CD4-positive, alpha-beta memory T cell (primary cell): ENCODE measurements at regions not wholly inside any gene's neighbourhood (a gene's known extent, or its start where the extent isn't known, plus 50 kb on each side); places are given as distances from the start of the nearest gene placed in this dataset.

Experiments
- CTCF ChIA-PET: fragments of 350-600 bp; sonication (Branson Sonifier 250); formaldehyde crosslinking; loops from one replicate; lab custom pipeline; 2021; ENCODE audit warnings: inconsistent platforms; ENCODE audit not compliant: partially characterized antibody; lab: Charles Lee
- POLR2A ChIA-PET: fragments of 350-600 bp; sonication (Branson Sonifier 250); formaldehyde crosslinking; loops from one replicate; lab custom pipeline; 2021; ENCODE audit not compliant: partially characterized antibody; lab: Charles Lee
- DNase-seq, 5 donors: peaks; one replicate each; pipeline versions ENCODE4 v3.0.0 to v3.0.0-alpha.2; 2020 to 2022; ENCODE audit warnings: mixed read lengths in 1 of 5
- H3K27ac ChIP-seq: one replicate; pipeline ENCODE4 v1.7.0; 2013; ENCODE audit warnings: low read depth, low read length
- H3K27me3 ChIP-seq: 2 replicates; pipeline ENCODE4 v1.7.0; 2013; ENCODE audit warnings: mild to moderate bottlenecking, low read length, moderate library complexity; ENCODE audit not compliant: insufficient read depth
- H3K36me3 ChIP-seq: 2 replicates; pipeline ENCODE4 v1.7.0; 2013; ENCODE audit warnings: mild to moderate bottlenecking, low read length, moderate library complexity; ENCODE audit not compliant: insufficient read depth
- H3K4me1 ChIP-seq: 2 replicates; pipeline ENCODE4 v1.7.0; 2013; ENCODE audit warnings: mild to moderate bottlenecking, low read length, moderate library complexity; ENCODE audit not compliant: insufficient read depth
- H3K4me3 ChIP-seq, 2 donors: one replicate each; pipeline ENCODE4 v1.7.0; 2013; ENCODE audit warnings: low read length in 2 of 2, mild to moderate bottlenecking in 1 of 2
- H3K9me3 ChIP-seq, 2 donors: one replicate each; pipeline ENCODE4 v1.7.0; 2013; ENCODE audit warnings: low read length in 2 of 2, control low read depth in 1 of 2; ENCODE audit not compliant: control insufficient read depth in 1 of 2
- H3K27ac Mint-ChIP-seq, 7 donors: one replicate each; pipeline ENCODE4 v1.8.0; 2020 to 2021; ENCODE audit warnings: mixed read lengths in 7 of 7, mild to moderate bottlenecking in 6 of 7, inconsistent platforms in 3 of 7, moderate library complexity in 3 of 7
- H3K27me3 Mint-ChIP-seq, 2 donors: one replicate each; pipeline ENCODE4 v1.8.0; 2020 to 2021; ENCODE audit warnings: mixed read lengths in 2 of 2
- H3K36me3 Mint-ChIP-seq, 2 donors: one replicate each; pipeline ENCODE4 v1.8.0; 2020 to 2021; ENCODE audit warnings: mixed read lengths in 2 of 2, inconsistent platforms in 1 of 2, mild to moderate bottlenecking in 1 of 2
- H3K4me1 Mint-ChIP-seq, 4 donors: one replicate each; pipeline ENCODE4 v1.8.0; 2020 to 2021; ENCODE audit warnings: mixed read lengths in 4 of 4, mild to moderate bottlenecking in 1 of 4
- H3K4me3 Mint-ChIP-seq, 8 donors: one replicate each; pipeline ENCODE4 v1.8.0; 2020 to 2021; ENCODE audit warnings: mixed read lengths in 8 of 8, mild to moderate bottlenecking in 7 of 8, moderate library complexity in 6 of 8, inconsistent platforms in 3 of 8
- H3K9me3 Mint-ChIP-seq, 8 donors: one replicate each; pipeline ENCODE4 v1.8.0; 2020 to 2021; ENCODE audit warnings: mixed read lengths in 8 of 8, mild to moderate bottlenecking in 5 of 8, inconsistent platforms in 3 of 8, moderate library complexity in 1 of 8
- intact Hi-C: fragments of 100-400 bp; cut with micrococcal nuclease; formaldehyde crosslinking; loops from one replicate; pipeline ENCODE4 v1.15.1; 2023

DNA sequence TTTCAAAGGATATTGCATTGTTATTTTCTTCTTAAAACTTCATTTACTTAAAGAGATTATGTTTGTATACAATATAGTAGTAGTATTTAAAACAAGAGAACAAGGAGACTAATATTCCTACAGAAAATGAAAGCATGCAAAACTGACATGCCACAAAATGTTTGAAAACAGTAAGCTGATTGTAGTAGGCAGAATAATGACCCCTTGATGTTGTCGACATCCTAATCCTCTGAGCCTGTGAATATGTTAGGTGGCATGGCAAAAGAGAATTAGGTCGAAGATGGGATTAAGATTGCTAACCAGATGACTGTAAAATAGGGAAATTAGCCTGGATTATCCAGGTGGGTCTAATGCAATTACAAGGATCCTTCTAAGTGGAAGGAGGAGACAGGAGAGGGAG, 522.2 kb upstream of the NR3C2 start:
- H3K27me3 Mint-ChIP-seq: peaks cover 0 to 2% of the 10 kb centered on the region in 2 donors
- no peak overlapping the region for H3K4me3 Mint-ChIP-seq
- Histone ChIP-seq H3K27ac (no peak overlapping the region), H3K27me3 (no peaks in the 10 kb centered on the region), H3K36me3 (no peaks in the 10 kb centered on the region), H3K4me1 (no peaks in the 10 kb centered on the region), H3K4me3 (no peak overlapping the region), H3K9me3 (no peaks in the 10 kb centered on the region)
- no peak overlapping the region for H3K27ac Mint-ChIP-seq
- no peaks in the 10 kb centered on the region for H3K4me1 Mint-ChIP-seq
- ChIA-PET POLR2A (no interaction called here), CTCF (no interaction called here)
- H3K36me3 Mint-ChIP-seq: no peaks in the 10 kb centered on the region
- intact Hi-C loops: no loop called here
- H3K9me3 Mint-ChIP-seq: peaks cover 0 to 3% (median under 1%) of the 10 kb centered on the region in 8 donors
- DNase-seq: no peak

DNA sequence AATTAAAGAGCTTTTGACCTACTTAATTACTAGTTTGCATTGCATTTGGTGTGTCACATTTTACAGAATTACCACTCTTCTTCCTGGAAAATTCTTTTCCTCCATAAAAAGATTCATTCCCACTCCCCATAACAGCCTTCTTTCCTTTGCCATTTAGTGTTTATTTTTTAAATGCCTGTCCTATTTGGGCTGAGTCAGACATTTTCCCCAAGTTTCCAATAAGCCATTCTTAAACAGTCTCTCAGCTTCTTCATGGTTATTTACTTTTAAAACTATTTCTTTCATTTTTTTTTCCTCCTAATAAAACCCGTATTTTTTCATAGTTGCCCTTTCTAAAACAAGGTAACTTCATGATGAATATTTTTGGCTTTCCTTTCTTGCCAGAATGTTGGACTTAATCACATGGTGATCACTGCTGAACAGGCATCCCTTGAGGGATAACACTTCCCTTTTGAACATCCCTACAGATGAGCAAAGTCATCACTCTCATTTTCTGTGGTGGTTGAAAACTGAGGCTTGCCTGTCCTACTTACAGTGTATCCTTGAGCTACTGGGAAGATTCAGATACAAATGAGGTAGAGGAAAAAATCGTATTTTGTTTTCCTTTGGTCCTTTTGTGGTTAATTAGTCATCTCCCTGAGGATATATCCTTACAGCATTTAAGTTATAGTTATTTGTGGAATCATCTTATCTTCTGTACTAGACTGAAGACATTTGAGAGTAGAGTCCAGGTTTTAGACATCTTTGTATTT, 520.5 kb upstream of the NR3C2 start:
- no peak for DNase-seq
- Histone ChIP-seq H3K9me3 (no peaks in the 10 kb centered on the region), H3K27me3 (no peaks in the 10 kb centered on the region), H3K36me3 (no peaks in the 10 kb centered on the region), H3K4me3 (no peak overlapping the region), H3K4me1 (no peaks in the 10 kb centered on the region), H3K27ac (no peak overlapping the region)
- peaks cover 0 to 3% (median under 1%) of the 10 kb centered on the region in 8 donors for H3K9me3 Mint-ChIP-seq
- peaks cover 0 to 2% of the 10 kb centered on the region in 2 donors for H3K27me3 Mint-ChIP-seq
- POLR2A ChIA-PET: no interaction called here
- intact Hi-C loops: no loop called here
- no peak overlapping the region for H3K27ac Mint-ChIP-seq
- H3K4me3 Mint-ChIP-seq: no peak overlapping the region
- CTCF ChIA-PET: no interaction called here
- no peaks in the 10 kb centered on the region for H3K36me3 Mint-ChIP-seq
- H3K4me1 Mint-ChIP-seq: no peaks in the 10 kb centered on the region

DNA sequence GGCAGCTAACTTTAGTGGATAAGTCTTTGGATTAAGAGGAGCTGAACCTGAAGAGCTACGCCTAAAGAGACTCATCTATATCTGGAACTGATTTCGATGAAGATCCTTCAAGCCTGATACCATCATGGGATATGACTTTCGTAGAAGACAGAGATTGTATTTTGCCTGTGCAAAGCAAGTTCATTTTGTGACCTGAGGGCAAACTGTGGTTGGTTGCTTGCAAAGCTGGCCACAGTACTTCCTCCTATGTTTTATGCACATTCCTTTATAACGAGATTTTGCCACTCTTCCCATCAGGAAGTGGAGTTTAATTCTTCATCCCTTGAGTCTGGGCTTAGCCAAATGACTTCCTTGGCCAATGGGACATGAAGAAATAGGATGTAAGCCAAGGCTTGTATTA, 519.3 kb upstream of the NR3C2 start:
- no peak for DNase-seq
- intact Hi-C loops: no loop called here
- H3K36me3 Mint-ChIP-seq: no peaks in the 10 kb centered on the region
- no peak overlapping the region for H3K27ac ChIP-seq
- H3K9me3 Mint-ChIP-seq: peaks cover 0 to 3% (median under 1%) of the 10 kb centered on the region in 8 donors
- no peaks in the 10 kb centered on the region for H3K9me3 ChIP-seq
- no peak overlapping the region for H3K4me3 ChIP-seq
- H3K27ac Mint-ChIP-seq: no peak overlapping the region
- CTCF ChIA-PET: no interaction called here
- H3K27me3 Mint-ChIP-seq: peaks cover 0 to 2% of the 10 kb centered on the region in 2 donors
- POLR2A ChIA-PET: no interaction called here
- H3K4me1 Mint-ChIP-seq: no peaks in the 10 kb centered on the region
- H3K4me3 Mint-ChIP-seq: no peak overlapping the region
- H3K36me3 ChIP-seq: no peaks in the 10 kb centered on the region
- H3K27me3 ChIP-seq: no peaks in the 10 kb centered on the region
- H3K4me1 ChIP-seq: no peaks in the 10 kb centered on the region

DNA sequence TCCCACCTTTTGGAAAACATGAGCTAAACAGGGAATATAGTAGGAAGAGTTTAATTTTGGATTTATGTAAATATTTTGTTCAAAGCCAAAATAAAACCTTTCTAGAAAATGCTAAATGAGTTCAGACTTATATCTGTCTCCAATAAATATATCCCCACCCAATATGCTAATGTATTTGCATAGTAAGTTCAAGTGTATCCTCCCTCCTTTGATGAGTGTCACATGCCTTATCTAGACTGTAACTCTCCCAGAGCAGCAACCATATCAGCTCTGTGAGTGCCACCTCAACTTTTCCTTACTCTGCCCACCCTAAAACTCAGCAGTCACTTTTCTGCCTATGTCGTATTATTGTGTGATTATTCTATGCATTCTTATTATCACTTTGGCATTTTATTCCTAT, 516.1 kb upstream of the NR3C2 start:
- no peak overlapping the region for H3K4me3 Mint-ChIP-seq
- DNase-seq: no peak
- Histone ChIP-seq H3K4me1 (no peaks in the 10 kb centered on the region), H3K4me3 (no peak overlapping the region), H3K36me3 (no peaks in the 10 kb centered on the region), H3K27me3 (no peaks in the 10 kb centered on the region), H3K9me3 (no peaks in the 10 kb centered on the region), H3K27ac (no peak overlapping the region)
- no peaks in the 10 kb centered on the region for H3K36me3 Mint-ChIP-seq
- no peaks in the 10 kb centered on the region for H3K4me1 Mint-ChIP-seq
- ChIA-PET POLR2A (no interaction called here), CTCF (no interaction called here)
- H3K9me3 Mint-ChIP-seq: peaks cover 0 to 3% (median under 1%) of the 10 kb centered on the region in 8 donors
- peaks cover 0 to 2% of the 10 kb centered on the region in 2 donors for H3K27me3 Mint-ChIP-seq
- H3K27ac Mint-ChIP-seq: no peak overlapping the region
- intact Hi-C loops: no loop called here

DNA sequence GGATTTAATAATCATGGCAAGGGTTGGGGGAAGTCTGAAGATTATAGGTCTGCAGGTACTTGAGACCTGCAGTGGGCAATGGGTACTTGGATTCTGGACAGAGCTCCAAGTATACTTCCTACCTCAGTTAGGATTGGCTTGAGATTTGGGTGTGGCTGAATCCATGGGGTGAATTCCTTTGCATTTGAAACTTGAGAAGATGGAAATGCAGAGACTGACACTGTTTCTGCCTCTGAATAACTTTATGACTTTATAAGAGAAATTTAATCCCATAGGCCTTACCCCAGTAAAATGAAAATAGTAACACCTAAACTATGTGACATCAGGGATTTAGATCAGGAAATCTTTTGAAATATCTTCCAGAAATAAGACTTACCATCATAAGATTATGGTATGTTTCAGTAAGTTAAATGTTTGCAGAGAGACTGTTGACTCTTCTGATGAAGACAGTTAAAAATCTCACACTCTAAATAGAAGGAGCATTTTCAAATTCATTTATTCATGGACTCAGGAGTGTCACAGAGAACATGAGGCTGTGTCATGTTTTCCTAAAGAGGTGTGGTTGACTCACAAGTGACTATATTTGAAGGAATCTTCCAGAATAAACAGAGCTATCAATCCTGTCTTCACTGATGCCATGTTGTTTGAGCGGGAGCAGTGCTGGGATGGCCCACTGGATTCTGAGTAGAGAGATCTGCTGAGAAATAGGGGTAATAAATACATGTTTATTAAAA, 513.5 kb upstream of the NR3C2 start:
- H3K9me3 ChIP-seq: no peaks in the 10 kb centered on the region
- Mint-ChIP-seq H3K4me1 (no peaks in the 10 kb centered on the region), H3K9me3 (no peaks in the 10 kb centered on the region), H3K36me3 (no peaks in the 10 kb centered on the region), H3K4me3 (no peak overlapping the region), H3K27ac (no peak overlapping the region), H3K27me3 (peaks cover 0 to 2% of the 10 kb centered on the region in 2 donors)
- ChIA-PET CTCF (no interaction called here), POLR2A (no interaction called here)
- no peaks in the 10 kb centered on the region for H3K27me3 ChIP-seq
- intact Hi-C loops: no loop called here
- H3K4me3 ChIP-seq: no peak overlapping the region
- DNase-seq: no peak
- H3K4me1 ChIP-seq: no peaks in the 10 kb centered on the region
- no peaks in the 10 kb centered on the region for H3K36me3 ChIP-seq
- H3K27ac ChIP-seq: no peak overlapping the region

DNA sequence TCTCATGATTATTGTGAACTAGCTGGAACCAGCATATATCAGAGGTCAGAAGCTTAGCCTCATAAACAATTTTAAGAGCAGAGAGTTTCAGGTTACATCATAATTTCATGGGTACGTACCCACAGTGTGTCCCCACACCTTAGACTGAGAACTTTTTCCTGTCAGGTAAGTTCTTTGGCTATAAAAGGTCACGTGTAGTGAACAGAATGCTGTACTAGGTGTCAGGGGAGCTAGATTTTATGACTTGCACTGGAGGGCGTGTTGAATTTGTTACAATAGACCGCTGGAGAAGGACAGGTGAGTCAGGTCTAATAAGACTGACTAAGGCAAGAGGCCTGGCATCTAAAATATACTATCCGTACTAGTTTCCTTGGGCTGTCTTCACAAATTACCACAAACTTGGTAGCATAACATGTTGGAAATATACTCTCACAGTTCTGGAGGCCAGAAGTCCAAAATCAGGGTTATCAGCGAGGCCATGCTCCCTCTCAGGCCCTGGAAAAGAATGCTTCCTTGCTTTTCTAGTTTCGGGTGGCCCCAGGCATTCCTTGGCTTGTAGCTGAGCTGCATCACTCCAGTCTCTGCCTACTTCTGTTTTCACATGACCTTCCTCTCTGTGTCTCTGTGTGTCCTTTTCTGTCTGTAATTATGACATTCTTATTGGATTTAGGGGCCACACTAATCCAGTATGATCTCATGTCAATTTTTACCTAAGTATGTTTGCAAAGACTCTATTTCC, 512.0 kb upstream of the NR3C2 start:
- POLR2A ChIA-PET: no interaction called here
- Histone ChIP-seq H3K27me3 (no peaks in the 10 kb centered on the region), H3K4me1 (no peaks in the 10 kb centered on the region), H3K9me3 (no peaks in the 10 kb centered on the region), H3K36me3 (no peaks in the 10 kb centered on the region), H3K27ac (no peak overlapping the region), H3K4me3 (no peak overlapping the region)
- Mint-ChIP-seq H3K27me3 (peaks cover 0 to 2% of the 10 kb centered on the region in 2 donors), H3K27ac (no peak overlapping the region), H3K36me3 (no peaks in the 10 kb centered on the region), H3K4me3 (no peak overlapping the region), H3K4me1 (no peaks in the 10 kb centered on the region), H3K9me3 (no peaks in the 10 kb centered on the region)
- CTCF ChIA-PET: no interaction called here
- no peak for DNase-seq
- intact Hi-C loops: no loop called here

DNA sequence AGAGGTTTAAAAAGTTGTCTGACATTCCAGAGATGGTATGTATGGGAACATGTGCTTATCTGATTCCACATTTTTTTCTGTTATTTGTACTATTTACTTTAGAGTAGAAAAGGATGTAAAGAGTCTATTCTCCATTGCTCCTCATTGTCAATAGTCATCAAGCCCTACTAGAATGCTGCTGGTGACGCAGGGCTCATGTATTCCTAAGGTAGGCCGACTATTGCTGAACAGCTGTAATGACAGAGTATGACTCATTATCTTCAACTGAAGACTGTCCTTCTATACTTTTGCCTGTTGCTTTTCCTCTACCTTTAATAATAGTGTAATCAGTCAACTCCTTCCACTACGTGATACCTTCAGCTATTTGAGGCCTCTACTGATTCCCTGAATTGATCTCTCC, 509.1 kb upstream of the NR3C2 start:
- Mint-ChIP-seq H3K27me3 (peaks cover 0 to 2% of the 10 kb centered on the region in 2 donors), H3K27ac (no peak overlapping the region), H3K4me1 (no peaks in the 10 kb centered on the region), H3K9me3 (no peaks in the 10 kb centered on the region), H3K4me3 (no peak overlapping the region), H3K36me3 (no peaks in the 10 kb centered on the region)
- Histone ChIP-seq H3K36me3 (no peaks in the 10 kb centered on the region), H3K4me1 (no peaks in the 10 kb centered on the region), H3K4me3 (no peak overlapping the region), H3K27me3 (no peaks in the 10 kb centered on the region), H3K27ac (no peak overlapping the region), H3K9me3 (no peaks in the 10 kb centered on the region)
- intact Hi-C loops: no loop called here
- CTCF ChIA-PET: no interaction called here
- POLR2A ChIA-PET: no interaction called here
- DNase-seq: no peak
